Hindlimb muscle (tissue), 1 donor: ENCODE measurements at regions not wholly inside any gene's neighbourhood (a gene's known extent, or its start where the extent isn't known, plus 50 kb on each side); places are given as distances from the start of the nearest gene placed in this dataset.

Experiments used
- DNase-seq: peaks from one replicate; pipeline ENCODE4 v3.0.0-alpha.2; 2013

- no peak for DNase-seq
Measured at GRCh38 chr11:97786961-97787360, 1233.8 kb upstream of the CNTN5 start.

- no peak for DNase-seq
Measured at GRCh38 chr11:97794876-97795275, 1225.9 kb upstream of the CNTN5 start.

GRCh38 chr11:97800891-97801290 lies 1219.9 kb upstream of the CNTN5 start:
- DNase-seq: no peak

- no peak for DNase-seq
Measured at GRCh38 chr11:97814325-97814959, 1206.3 kb upstream of the CNTN5 start.

DNA sequence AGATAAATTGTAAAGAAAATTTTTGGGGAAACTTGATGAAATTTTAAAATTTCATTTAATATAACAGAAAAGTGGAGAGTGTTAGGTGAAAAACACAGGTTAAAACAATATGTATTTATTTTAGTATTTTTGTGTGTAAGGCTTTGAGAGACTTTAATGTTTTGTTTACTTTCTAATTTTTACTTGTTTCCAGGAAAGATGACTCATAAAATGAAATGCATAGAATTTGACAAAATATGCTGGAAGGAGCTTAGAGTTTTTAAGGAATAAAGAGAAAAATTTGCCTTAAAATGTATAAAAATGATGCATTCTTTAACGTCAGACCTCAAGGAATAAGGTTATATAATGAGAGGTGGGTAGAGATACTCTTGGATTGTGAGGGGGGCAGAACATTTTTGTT lies 1205.1 kb upstream of the CNTN5 start:
- no peak for DNase-seq

DNA sequence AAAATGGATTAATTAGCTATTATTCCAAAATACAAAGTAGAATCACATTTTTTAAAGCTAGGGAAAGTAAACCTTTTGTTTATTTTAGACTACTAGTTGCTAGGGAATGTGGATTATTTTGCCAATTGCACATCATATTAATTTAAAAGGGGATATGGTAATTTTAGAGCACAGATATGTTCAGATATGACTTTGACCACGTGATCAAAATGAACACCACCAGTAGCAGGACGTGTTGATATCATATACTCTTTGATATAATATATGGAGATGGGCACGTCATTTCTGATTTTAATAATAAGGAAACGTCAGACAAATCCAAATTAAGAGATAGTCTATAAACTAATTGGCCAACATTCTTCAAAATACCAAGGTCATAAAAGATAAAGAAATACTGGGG lies 1188.3 kb upstream of the CNTN5 start:
- no peak for DNase-seq

DNA sequence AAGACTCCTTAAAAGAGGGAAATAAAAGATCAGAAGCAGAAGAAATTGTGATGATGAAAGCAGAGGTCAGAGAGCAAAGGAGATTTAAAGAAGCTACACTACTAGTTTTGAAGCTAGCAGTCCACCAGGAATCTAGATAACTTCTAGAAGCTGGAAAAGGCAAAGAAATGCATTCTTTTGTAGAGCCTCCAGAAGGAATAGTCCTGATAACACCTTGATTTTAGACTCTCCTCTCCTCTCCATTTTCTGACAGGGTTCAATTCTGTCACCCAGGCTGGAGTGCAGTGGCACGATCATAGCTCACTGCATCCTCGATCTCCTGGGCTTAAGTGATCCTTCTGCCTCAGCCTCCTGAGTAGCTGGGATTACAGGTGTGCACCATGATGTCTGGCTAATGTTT lies 1187.3 kb upstream of the CNTN5 start:
- no peak for DNase-seq

DNA sequence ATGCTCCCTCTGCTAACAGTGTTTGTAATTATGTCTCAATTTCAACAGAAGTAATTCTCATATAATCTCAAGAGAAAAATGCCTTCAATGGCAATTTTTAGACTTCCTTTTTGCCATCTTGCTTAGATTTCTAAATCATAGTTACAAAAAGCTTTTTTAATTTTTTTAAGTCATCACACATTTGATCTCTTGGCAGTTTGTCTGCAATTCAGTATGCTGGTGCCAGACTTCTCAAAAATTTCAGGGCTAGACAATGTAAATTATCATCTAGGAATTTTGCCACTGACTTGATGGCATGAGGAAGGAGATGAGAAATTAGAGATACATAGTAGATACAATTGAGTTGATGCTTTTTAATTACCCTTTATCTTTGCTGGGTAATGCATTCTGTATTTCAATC lies 1176.7 kb upstream of the CNTN5 start:
- DNase-seq: no peak

DNA sequence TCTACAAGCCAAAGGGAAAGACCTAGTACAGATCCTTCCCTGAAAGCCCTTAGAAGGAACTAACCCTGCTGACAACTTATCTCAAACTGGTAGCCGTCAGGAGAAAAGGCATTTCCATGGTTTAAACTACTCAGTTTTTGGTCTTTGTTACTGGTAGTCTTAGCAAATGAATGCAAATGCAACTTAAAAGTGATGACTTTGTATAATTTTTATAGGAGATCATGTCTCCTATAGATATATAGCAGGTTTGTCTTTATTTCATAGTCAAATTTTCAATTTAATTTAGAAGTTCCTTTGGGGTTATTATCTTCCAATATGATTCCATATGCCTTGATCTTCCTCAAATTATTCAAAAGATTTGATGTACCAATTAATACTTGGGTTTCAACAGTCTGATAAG lies 1173.0 kb upstream of the CNTN5 start:
- DNase-seq: no peak

DNA sequence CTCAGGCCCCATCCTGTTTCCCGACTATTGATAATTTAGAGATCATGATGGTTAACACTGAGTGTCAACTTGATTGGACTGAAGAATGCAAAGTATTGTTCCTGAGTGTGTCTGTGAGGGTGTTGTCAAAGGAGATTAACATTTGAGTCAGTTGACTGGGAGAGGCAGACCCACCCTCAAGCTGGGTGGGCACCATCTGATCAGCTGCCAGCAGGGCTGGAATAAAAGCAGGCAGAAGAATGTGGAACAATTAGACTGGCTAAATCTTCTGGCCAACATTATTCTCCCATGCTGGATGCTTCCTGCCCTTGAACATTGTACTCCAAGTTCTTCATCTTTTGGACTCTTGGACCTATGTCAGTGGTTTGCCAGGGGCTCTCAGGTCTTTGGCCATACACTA lies 1170.0 kb upstream of the CNTN5 start:
- DNase-seq: no peak

DNA sequence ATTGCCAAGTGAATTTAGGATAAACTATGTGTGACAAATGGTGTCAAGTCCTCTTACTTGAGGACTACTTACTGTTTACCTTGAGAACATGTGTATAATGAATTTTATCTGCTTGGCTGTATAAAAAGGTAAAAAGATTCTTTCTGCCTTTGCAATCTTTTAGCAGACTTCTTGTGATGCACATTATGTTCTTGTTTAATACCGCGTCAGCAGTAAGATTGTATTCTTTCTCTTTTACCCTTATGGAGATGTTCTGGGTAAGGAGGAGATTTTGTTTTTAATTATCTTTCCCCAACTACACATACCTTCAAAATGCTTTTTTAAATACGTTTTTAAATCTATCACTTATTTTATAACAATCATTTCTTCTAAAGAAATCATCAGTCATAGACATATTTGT lies 1166.4 kb upstream of the CNTN5 start:
- no peak for DNase-seq

DNA sequence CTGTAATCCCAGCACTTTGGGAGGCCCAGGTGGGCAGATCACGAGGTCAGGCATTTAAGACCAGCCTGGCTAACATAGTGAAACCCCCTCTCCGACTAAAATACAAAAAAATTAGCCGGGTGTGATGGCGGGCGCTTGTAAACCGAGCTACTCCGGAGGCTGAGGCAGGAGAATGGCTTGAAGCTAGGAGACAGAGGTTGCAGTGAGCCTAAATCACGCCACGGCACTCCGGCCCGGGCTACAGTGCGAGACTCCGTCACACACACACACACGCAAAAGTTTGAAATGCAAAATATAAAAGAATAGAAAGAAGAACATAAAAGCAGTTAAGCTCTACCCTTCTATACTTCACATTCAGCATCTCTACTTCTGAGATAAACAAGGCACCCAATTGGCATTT lies 1165.9 kb upstream of the CNTN5 start:
- DNase-seq: no peak

GRCh38 chr11:97856666-97857065 lies 1164.1 kb upstream of the CNTN5 start:
- DNase-seq: no peak

GRCh38 chr11:97860237-97860636 lies 1160.5 kb upstream of the CNTN5 start:
- DNase-seq: no peak

DNA sequence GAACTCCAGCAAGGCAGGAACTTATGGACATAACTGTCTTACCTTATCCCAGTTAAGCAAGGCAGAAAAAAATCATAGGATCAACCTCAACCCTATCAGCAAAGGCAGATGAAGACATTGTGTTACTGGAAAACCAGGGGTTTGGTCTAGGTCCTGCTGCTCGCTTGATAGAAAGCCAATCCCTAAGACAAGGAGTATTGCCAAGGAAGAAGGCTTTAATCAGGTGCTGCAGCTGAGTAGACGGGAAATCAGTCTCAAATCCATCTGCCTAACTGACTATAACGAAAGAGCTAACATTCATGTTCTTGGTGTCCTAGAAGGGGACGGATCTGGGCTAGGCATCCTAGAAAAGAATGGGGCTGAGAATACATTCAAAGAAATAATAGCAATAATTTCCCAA lies 1158.7 kb upstream of the CNTN5 start:
- DNase-seq: no peak

DNA sequence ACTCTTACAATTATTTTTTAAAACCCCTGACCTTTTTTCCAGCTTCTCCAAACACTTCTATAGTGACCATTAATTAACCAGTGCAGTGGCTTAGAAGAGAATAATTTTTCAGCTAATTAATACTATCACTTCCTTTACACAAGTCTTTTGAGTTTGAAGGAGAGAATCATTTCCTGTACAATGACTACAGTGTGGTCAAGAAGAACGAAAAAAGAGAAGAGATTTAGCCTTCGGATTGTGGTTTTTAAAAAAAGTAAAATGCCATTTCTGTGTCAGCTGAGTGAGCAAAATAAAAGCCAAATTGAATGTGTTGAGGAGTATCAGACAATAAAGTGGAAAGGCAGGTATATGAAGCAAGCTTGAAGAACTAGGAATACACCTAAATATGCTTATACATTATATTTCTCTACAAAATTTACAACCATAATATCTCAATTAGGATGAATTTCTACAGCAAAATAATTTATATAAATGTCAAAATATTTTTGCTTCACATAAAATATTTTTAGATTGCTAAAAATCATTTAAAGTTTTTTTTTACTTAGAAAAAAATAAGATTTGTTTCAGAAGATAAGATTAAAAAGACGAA lies 1155.2 kb upstream of the CNTN5 start:
- no peak for DNase-seq

DNA sequence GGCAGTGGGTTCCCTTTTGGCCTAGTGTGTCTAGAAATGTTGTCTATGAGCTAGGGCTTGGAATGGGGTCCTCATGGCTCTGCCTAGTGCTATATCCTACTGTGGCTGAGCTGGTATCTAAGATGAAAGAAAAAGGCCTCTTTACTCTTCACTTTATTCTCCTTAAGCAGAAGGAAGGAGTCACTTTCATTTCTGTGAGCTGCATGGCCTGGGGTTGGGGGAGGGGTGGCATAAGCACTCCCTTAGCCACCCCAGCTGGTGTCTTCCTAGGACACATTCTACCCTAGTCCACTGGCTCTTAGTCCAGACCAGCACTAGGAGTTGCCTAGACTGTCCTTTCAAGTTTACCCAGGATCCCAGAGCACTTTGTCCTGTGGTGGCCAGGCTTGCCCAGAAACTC lies 1148.9 kb upstream of the CNTN5 start:
- no peak for DNase-seq

DNA sequence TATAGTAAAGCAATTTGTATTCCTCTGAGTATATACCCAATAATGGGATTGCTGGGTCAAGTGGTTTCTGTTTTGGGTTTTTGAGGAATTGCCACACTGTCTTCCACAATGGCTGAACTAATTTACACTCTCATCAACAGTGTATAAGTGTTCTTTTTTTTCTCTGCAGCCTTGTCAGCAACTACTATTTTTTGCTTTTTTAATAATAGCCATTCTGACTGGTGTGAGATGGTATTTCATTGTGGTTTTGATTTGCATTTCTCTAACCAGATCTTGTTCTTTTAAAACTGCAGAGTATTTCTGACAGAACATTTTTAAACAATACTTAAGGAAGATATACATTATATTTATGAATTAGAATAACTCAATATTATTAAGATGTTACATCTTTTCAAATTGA lies 1140.5 kb upstream of the CNTN5 start:
- DNase-seq: no peak

DNA sequence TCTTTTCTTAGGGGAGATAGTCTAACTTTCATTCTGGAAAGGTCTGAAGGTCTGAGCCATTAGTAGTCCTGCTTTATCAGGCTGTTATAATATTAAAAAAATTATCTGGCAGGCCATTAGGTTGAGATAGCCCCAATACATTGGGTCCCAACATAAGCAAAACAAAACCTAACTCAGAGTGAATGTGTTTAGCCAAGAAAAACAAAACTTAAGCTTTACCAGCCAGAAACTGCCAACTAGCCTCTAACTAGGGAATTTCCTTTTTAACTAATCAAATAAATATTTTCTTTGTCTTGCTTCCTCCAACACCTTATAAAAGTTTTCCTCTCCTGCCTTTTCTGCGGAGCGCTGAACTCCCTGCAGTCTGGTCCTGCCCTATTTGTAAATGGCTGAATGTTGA lies 1137.7 kb upstream of the CNTN5 start:
- DNase-seq: no peak

DNA sequence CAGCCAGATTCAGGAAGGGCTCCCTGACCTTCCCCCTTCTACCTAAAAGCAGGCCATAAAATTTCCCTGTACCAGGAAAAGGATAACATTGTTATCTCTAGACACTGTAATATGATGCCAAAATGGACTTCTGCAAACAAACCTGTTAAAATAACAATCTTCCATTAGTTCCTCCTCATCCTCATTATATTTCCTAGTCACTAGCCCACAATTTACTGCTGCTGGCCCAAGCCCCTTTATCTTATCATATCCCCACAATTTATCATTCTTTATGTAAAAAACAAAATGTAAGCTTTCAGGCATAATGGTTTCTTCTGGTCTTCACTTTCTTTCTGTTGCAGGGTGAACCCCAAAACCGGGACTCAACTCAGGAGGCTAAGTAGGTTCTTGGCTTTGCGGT lies 1132.1 kb upstream of the CNTN5 start:
- DNase-seq: no peak

DNA sequence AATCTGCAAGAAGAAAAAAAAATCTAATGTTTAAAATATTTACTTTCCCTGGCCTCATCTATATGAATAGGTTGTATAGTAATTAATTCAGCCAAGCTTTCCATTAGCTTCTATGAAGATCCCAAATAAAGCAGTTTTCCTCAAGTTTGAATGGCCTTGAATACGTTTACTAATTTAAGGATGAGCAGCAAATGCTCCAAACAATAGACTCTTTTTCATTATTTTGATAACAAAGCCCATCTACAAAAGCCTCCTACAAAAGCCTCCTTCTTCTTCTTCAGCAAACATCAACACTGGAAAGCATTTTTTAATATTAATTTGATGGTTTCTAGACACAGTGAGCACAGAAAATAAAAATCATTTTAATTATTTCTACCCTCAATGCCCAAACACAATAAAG lies 1130.3 kb upstream of the CNTN5 start:
- DNase-seq: no peak

DNA sequence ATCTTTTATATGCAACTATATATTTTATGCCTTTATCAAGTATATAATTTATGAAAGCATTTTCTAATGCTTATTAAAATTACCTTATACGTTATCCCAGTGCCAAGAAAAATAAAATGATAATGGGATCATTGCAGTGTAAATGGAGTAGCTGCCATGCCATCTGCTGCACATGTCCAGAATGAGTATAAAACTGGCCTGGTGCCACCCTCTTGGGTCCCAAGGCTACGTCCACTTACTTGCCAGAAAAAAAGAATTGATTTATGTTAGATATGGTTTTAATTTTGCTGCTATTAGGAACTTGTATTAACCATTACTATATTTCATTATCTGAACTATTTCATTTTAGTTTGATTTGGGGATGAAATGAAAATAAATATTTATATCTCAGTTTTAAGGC lies 1127.1 kb upstream of the CNTN5 start:
- no peak for DNase-seq

DNA sequence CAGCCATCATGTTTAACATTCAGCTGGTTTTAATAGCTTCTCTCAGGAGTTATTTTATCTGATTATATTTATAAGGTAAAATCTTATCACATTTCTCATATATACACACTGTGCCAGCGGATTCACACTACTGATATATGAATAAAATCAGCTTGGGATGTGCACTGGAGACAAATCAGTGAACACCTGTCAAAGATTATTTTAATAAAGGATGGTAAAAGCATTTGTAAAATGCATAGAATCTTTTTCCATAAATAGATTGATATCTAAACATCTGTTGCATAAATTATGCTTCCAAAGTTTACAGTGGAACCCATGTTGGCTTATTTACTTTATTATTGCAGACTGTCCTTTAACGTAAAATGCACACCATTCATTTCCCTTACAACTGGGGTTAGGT lies 1125.8 kb upstream of the CNTN5 start:
- DNase-seq: no peak

GRCh38 chr11:97895572-97895971 lies 1125.2 kb upstream of the CNTN5 start:
- no peak for DNase-seq

DNA sequence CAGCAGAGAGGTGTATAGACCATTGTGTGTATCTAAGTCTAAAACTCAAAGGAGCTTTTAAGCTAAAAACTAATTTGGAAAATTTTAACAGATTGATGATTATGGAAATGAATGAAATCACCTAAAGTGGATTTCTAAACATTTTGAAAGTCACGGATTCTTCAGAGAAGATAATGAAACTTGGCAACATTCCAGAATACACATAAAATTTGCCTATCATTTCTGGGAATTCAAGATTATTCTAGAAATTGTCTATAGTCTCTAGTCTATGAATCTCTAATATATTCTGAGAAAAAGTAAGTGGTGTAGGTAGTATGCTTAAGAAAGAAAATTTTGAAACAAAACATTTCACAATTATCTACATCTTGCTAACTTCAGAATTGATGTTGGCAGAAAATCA lies 1117.9 kb upstream of the CNTN5 start:
- DNase-seq: no peak
